ENCODE measurements at regions not wholly inside any gene's neighbourhood (a gene's known extent, or its start where the extent isn't known, plus 50 kb on each side); places are given as distances from the start of the nearest gene placed in this dataset.

DNA sequence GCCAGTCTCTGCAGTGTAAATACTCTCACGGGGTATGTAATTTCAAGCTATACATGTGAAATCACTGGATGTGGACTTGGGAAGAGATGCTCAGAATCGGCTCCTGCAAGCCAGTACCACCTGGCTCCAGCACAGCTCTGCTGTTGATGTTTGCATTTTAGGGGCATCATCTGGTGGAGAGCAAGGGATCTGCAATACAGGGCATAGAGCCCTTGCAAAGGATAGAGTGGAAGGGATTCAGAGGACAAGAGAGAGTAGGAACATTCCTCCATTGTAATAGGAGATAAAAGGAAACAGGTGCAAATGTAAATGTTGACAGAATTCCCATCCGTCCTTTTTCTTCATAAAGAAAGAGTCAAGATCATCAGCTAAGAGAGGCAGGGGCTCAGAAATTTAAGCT lies 184.1 kb downstream of the PMP22 start:
- no peak overlapping the region for H3K4me3 Mint-ChIP-seq
- CTCF ChIA-PET: interaction anchor here (1.3 to 1.5 kb wide), 2 partner anchors 11 to 90 kb away, joined by 5 to 6 read pairs; no protein-coding TSS in a partner anchor
- H3K36me3 Mint-ChIP-seq: no peaks in the 10 kb centered on the region
- peaks cover 42% of the 10 kb centered on the region for H3K4me1 Mint-ChIP-seq
- POLR2A ChIA-PET: no interaction called here
- ATAC-seq: peak; percentile 82
- H3K27me3 Mint-ChIP-seq (ENCODE audit: low read depth): no peaks in the 10 kb centered on the region
- H3K27ac Mint-ChIP-seq: no peak overlapping the region
- no peak for DNase-seq (ENCODE audit: low spot score)
- TF ChIP-seq IRF2 (CRISPR knock-in tag; IDR thresholded peaks at IDR 0.05; ENCODE audit: borderline replicate concordance, low read depth): no peak
- TF ChIP-seq, protein P1, sequence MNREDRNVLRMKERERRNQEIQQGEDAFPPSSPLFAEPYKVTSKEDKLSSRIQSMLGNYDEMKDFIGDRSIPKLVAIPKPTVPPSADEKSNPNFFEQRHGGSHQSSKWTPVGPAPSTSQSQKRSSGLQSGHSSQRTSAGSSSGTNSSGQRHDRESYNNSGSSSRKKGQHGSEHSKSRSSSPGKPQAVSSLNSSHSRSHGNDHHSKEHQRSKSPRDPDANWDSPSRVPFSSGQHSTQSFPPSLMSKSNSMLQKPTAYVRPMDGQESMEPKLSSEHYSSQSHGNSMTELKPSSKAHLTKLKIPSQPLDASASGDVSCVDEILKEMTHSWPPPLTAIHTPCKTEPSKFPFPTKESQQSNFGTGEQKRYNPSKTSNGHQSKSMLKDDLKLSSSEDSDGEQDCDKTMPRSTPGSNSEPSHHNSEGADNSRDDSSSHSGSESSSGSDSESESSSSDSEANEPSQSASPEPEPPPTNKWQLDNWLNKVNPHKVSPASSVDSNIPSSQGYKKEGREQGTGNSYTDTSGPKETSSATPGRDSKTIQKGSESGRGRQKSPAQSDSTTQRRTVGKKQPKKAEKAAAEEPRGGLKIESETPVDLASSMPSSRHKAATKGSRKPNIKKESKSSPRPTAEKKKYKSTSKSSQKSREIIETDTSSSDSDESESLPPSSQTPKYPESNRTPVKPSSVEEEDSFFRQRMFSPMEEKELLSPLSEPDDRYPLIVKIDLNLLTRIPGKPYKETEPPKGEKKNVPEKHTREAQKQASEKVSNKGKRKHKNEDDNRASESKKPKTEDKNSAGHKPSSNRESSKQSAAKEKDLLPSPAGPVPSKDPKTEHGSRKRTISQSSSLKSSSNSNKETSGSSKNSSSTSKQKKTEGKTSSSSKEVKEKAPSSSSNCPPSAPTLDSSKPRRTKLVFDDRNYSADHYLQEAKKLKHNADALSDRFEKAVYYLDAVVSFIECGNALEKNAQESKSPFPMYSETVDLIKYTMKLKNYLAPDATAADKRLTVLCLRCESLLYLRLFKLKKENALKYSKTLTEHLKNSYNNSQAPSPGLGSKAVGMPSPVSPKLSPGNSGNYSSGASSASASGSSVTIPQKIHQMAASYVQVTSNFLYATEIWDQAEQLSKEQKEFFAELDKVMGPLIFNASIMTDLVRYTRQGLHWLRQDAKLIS (CRISPR knock-in tag; IDR thresholded peaks at IDR 0.05; ENCODE audit: borderline replicate concordance): no peak
- no peak for TF ChIP-seq SOX15 (CRISPR knock-in tag; IDR thresholded peaks at IDR 0.05)
- TF ChIP-seq PRDM15 (CRISPR knock-in tag; IDR thresholded peaks at IDR 0.05): peak; percentile 51; the same call in 1 of the 2 replicates
- no peak for TF ChIP-seq ZNF281 (CRISPR knock-in tag; IDR thresholded peaks at IDR 0.05)
- no peaks in the 10 kb centered on the region for H3K9me3 Mint-ChIP-seq

DNA sequence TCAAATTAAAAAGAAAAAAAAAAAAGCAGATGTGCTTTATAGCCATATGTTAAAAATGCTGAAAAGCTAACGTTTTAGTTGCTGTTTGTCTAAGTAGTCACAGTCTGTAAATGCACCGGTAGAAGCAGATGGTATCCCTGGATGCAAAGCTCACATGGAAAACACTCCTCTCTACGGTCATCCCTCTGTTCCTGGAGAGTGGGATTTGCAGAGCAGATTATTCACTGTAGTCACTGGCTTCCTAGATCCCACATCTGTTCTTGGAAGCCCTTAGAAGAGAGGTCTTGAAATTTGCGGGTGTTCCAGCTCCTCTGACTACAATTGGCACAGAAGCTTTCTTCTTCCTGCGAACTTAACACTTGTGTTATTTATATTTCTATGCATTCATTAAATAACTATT lies 186.6 kb downstream of the PMP22 start:
- TF ChIP-seq PREB (CRISPR knock-in tag; IDR thresholded peaks at IDR 0.05; ENCODE audit: borderline replicate concordance): no peak
- no peak for TF ChIP-seq ATF6 (CRISPR knock-in tag; IDR thresholded peaks at IDR 0.05)
- TF ChIP-seq NFE2L1 (CRISPR knock-in tag; IDR thresholded peaks at IDR 0.05): no peak
- TF ChIP-seq GRHL2 (CRISPR knock-in tag; IDR thresholded peaks at IDR 0.05; ENCODE audit: insufficient replicate concordance, severe bottlenecking): no peak
- no peak for TF ChIP-seq KAT7 (CRISPR knock-in tag; IDR thresholded peaks at IDR 0.05; ENCODE audit: borderline replicate concordance)
- no peak for TF ChIP-seq GABPB1 (CRISPR knock-in tag; IDR thresholded peaks at IDR 0.05)
- no peak for TF ChIP-seq NFATC4 (CRISPR knock-in tag; IDR thresholded peaks at IDR 0.05)
- no peak for TF ChIP-seq PRRX2 (CRISPR knock-in tag; IDR thresholded peaks at IDR 0.05)
- no peak for TF ChIP-seq ELF4 (CRISPR knock-in tag; IDR thresholded peaks at IDR 0.05; ENCODE audit: low read depth)
- no peak for TF ChIP-seq TP53 (CRISPR knock-in tag; IDR thresholded peaks at IDR 0.05)
- TF ChIP-seq JUN (CRISPR knock-in tag; IDR thresholded peaks at IDR 0.05): no peak
- TF ChIP-seq FOXP1 (CRISPR knock-in tag; IDR thresholded peaks at IDR 0.05; ENCODE audit: borderline replicate concordance): no peak
- Mint-ChIP-seq H3K4me1 (peaks cover 33% of the 10 kb centered on the region), H3K9me3 (no peaks in the 10 kb centered on the region), H3K4me3 (no peak overlapping the region), H3K27me3 (ENCODE audit: low read depth) (no peaks in the 10 kb centered on the region), H3K36me3 (no peaks in the 10 kb centered on the region), H3K27ac (no peak overlapping the region)
- no peak for DNase-seq (ENCODE audit: low spot score)
- no peak for ATAC-seq
- ChIA-PET CTCF (interaction anchor here (0.7 to 0.9 kb wide), 2 partner anchors 31 to 152 kb away, joined by 3 read pairs; no protein-coding TSS in a partner anchor), POLR2A (no interaction called here)

Measured in WTC11 (cell line).